ENCODE measurements at regions not wholly inside any gene's neighbourhood (a gene's known extent, or its start where the extent isn't known, plus 50 kb on each side); places are given as distances from the start of the nearest gene placed in this dataset.

- DNase-seq (ENCODE audit: low spot score) = no peak
- TF ChIP-seq CTCF (IDR thresholded peaks at IDR 0.05; ENCODE audit: extremely low read depth, missing control alignments) = no peak
Observed at GRCh38 chr12:105723494-105723893, 393.0 kb downstream of the C12orf75 start.

DNA sequence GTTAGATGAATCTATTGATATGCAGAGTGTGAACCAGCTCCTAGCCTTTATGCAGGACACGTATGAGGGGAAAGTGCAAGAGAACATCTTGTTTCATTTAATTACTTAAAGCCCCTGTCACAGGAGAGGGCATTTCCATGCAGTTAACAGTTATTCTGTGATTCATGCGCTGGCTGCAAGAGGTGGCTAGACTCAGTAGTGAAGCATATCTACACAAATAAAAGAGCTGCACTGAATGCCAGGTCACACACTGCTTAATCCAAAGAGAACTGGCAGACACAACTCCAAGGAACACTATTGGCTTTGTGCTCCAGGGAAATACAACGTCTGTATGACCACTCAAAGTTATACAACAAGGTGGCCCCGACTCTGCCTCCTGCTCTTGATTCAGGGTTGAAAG is 394.1 kb downstream of the C12orf75 start:
- no peak for TF ChIP-seq CTCF (IDR thresholded peaks at IDR 0.05; ENCODE audit: extremely low read depth, missing control alignments)
- no peak for DNase-seq (ENCODE audit: low spot score)

DNA sequence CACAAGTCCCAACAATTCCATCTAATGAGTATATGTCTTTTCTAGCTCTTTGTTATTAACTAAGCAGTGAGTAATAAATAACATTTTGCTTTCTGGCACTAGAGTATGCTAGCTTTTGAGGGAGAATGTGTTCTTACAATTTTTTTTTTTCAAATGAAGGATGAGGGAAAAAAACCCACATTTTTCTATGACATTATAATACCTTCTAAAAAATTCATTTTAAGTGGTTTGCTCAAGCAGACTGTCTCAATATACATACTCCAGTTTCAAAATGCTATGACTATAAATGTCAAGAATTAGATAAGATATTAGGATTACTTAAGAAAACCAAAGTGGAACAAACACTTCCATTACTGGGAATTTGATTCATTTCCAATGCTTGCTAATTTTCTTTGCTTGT is 394.6 kb downstream of the C12orf75 start:
- TF ChIP-seq CTCF (IDR thresholded peaks at IDR 0.05; ENCODE audit: extremely low read depth, missing control alignments) = no peak

DNA sequence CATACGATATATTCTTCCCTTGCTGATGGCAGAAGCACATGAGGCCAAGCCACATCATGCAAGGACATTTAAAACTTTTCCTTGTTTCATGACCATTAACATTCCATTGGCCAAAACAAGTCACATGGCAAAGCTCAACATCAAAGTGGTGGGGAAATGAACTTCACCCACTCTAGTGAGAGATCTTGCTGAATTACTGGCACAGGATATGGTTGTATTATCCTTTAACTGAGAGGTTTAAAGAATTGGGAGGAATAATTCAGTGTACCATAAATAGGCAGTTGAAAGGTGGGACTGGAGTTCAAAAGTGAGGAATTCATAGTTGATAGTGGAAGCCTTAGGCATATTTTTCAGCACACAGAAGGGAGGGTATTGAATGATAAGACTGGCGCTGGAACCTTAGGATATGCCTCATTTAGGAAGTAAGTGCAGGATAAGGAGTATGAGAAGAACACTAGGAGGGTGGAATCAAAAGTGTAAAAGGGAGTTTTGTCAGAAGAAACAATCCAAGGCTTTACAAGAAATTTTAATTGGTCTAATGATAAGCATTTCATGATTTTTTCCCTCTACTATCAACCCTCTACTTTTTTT is 398.8 kb downstream of the C12orf75 start:
- TF ChIP-seq CTCF (IDR thresholded peaks at IDR 0.05; ENCODE audit: extremely low read depth, missing control alignments) = no peak
- DNase-seq (ENCODE audit: low spot score) = no peak

More for the DNA sequence above, 394.6 kb downstream of the C12orf75 start:
- no peak for DNase-seq (ENCODE audit: low spot score)

GRCh38 chr12:105729926-105730325 is 399.4 kb downstream of the C12orf75 start:
- no peak for TF ChIP-seq CTCF (IDR thresholded peaks at IDR 0.05; ENCODE audit: extremely low read depth, missing control alignments)

DNA sequence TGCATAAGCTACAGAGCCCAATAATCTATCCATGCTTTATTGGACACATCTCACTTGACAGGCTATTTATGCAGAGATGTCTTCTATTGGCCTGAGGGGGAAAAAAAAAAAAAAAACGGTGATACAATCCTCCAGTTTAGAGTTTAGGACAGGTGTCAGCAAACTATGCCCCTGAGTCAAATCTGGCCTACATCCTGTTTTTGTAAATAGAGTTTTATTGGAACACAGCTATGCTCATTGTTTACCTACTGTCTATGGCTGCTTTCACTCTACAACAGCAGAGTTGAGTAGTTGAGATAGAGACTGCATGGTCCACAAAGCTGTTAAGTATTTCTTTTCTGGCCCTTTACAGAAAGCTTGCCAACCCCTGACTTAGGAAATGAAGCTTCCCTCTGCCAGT is 403.1 kb downstream of the C12orf75 start:
- DNase-seq (ENCODE audit: low spot score) = no peak
- TF ChIP-seq CTCF (IDR thresholded peaks at IDR 0.05; ENCODE audit: extremely low read depth, missing control alignments) = no peak

More at GRCh38 chr12:105729926-105730325, 399.4 kb downstream of the C12orf75 start:
- no peak for DNase-seq (ENCODE audit: low spot score)

DNA sequence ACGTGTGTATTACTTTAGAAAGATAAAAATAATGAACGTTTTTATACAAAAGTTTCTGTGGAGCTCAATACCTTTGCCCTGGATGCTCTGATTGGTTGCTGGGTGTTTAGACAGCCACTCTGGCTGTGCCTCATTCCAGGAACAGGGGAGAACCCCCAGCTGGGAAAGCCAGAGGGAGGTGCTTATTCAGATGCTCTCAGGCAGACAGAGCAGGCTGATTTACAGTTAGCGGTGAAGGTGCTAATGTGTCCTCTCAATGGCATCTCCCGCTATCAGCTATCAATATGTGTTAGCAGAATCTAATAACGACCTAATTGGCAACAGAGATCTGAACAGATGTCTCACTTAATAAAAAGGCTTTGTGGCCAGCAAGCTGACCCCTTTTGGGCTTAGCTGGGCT is 402.3 kb downstream of the NUAK1 start:
- DNase-seq (ENCODE audit: low spot score) = no peak
- no peak for TF ChIP-seq CTCF (IDR thresholded peaks at IDR 0.05; ENCODE audit: extremely low read depth, missing control alignments)

Measured in GM20000 (cell line).